ENCODE measurements at regions not wholly inside any gene's neighbourhood (a gene's known extent, or its start where the extent isn't known, plus 50 kb on each side); places are given as distances from the start of the nearest gene placed in this dataset.

- TF ChIP-seq POLR2AphosphoS5 (IDR thresholded peaks at IDR 0.05; ENCODE audit: insufficient read depth in 1 of 2, low read depth in 1 of 2): no peak
- no peak for TF ChIP-seq CTCF (IDR thresholded peaks at IDR 0.05)
- TF ChIP-seq POLR2A (IDR thresholded peaks at IDR 0.05): no peak
Measured at GRCh38 chr1:25055961-25056360, 125.9 kb upstream of the RUNX3 start.
